Smooth muscle cell (in vitro differentiated cells): ENCODE measurements at regions not wholly inside any gene's neighbourhood (a gene's known extent, or its start where the extent isn't known, plus 50 kb on each side); places are given as distances from the start of the nearest gene placed in this dataset.

Source experiments
- DNase-seq: peaks from one replicate; lab custom pipeline; 2025; ENCODE audit not compliant: unreplicated experiment; lab: John Stamatoyannopoulos, UW
- H2AFZ ChIP-seq: fragments of 200-600 bp; sonication (generic); 2 replicates; pipeline ENCODE4 v1.6.0; 2016; ENCODE audit warnings: antibody characterized with exemption, low read depth, mild to moderate bottlenecking
- H3F3A ChIP-seq: fragments of 200-600 bp; sonication (generic); 2 replicates; pipeline ENCODE4 v1.6.0; 2017; ENCODE audit warnings: antibody characterized with exemption, low read depth
- H3K27ac ChIP-seq: fragments of 200-600 bp; sonication (generic); 2 replicates; pipeline ENCODE4 v1.5.1; 2016; ENCODE audit warnings: low read depth, mild to moderate bottlenecking
- H3K27me3 ChIP-seq: fragments of 200-600 bp; sonication (generic); 2 replicates; pipeline ENCODE4 v1.6.1; 2016; ENCODE audit warnings: low read depth, mild to moderate bottlenecking
- H3K36me3 ChIP-seq: fragments of 200-600 bp; sonication (generic); 2 replicates; pipeline ENCODE4 v1.5.1; 2016; ENCODE audit warnings: low read depth
- H3K4me1 ChIP-seq: fragments of 200-600 bp; sonication (generic); 2 replicates; pipeline ENCODE4 v1.5.1; 2016; ENCODE audit warnings: low read depth
- H3K4me2 ChIP-seq: fragments of 200-600 bp; sonication (generic); 2 replicates; pipeline ENCODE4 v1.6.0; 2016; ENCODE audit warnings: mild to moderate bottlenecking
- H3K4me3 ChIP-seq: fragments of 200-600 bp; sonication (generic); 2 replicates; pipeline ENCODE4 v1.5.1; 2016; ENCODE audit warnings: mild to moderate bottlenecking
- H3K79me2 ChIP-seq: fragments of 200-600 bp; sonication (generic); 2 replicates; pipeline ENCODE4 v1.6.0; 2016; ENCODE audit warnings: low read depth, mild to moderate bottlenecking
- H3K9ac ChIP-seq: fragments of 200-600 bp; sonication (generic); 2 replicates; pipeline ENCODE4 v1.6.0; 2016; ENCODE audit warnings: low read depth
- H3K9me3 ChIP-seq: fragments of 200-600 bp; sonication (generic); replicated peaks from 2 replicates; pipeline ENCODE4 v1.5.1; 2016; ENCODE audit warnings: low read depth
- H4K20me1 ChIP-seq: fragments of 200-600 bp; sonication (generic); 2 replicates; pipeline ENCODE4 v1.6.0; 2016; ENCODE audit warnings: low read depth
- CTCF ChIP-seq: fragments of 200-600 bp; sonication (generic); IDR thresholded peaks from 2 replicates; pipeline ENCODE4 v1.5.1; 2017; ENCODE audit warnings: borderline replicate concordance, mild to moderate bottlenecking, antibody characterized with exemption; ENCODE audit not compliant: insufficient read depth, poor library complexity, severe bottlenecking
- WGBS: methylation state at CpG from one replicate; pipeline ENCODE4 v1.1.7; 2016; ENCODE audit warnings: low lambda C conversion rate; 5-methylcytosine and 5-hydroxymethylcytosine counted together

GRCh38 chr5:175207321-175208040 lies 236.5 kb downstream of the DRD1 start:
- H3K4me3 ChIP-seq: no peak overlapping the region
- H3K79me2 ChIP-seq: no peaks in the 10 kb centered on the region
- DNase-seq: no peak
- H3K27ac ChIP-seq: no peak overlapping the region
- no peak overlapping the region for H3K9ac ChIP-seq
- H3K36me3 ChIP-seq: no peaks in the 10 kb centered on the region
- no peaks in the 10 kb centered on the region for H3F3A ChIP-seq
- no peaks in the 10 kb centered on the region for H4K20me1 ChIP-seq
- no peak overlapping the region for H2AFZ ChIP-seq
- H3K27me3 ChIP-seq: no peaks in the 10 kb centered on the region
- WGBS: 78% methylated on average over 18 of the region's 18 CpGs
- no peaks in the 10 kb centered on the region for H3K9me3 ChIP-seq
- no peak for TF ChIP-seq CTCF
- H3K4me1 ChIP-seq: no peaks in the 10 kb centered on the region
- no peak overlapping the region for H3K4me2 ChIP-seq

GRCh38 chr5:175206669-175207068 lies 237.3 kb downstream of the DRD1 start:
- TF ChIP-seq CTCF: peak; percentile 7
- Histone ChIP-seq H3K4me2 (no peak overlapping the region), H3K9ac (no peak overlapping the region), H3K4me3 (no peak overlapping the region), H4K20me1 (no peaks in the 10 kb centered on the region), H3K9me3 (no peaks in the 10 kb centered on the region), H3K27ac (no peak overlapping the region), H2AFZ (no peak overlapping the region), H3K4me1 (no peaks in the 10 kb centered on the region), H3F3A (no peaks in the 10 kb centered on the region), H3K36me3 (no peaks in the 10 kb centered on the region), H3K79me2 (no peaks in the 10 kb centered on the region), H3K27me3 (no peaks in the 10 kb centered on the region)
- 85% methylated on average over 4 of the region's 4 CpGs for WGBS
- no peak for DNase-seq

- Histone ChIP-seq H3K79me2 (no peaks in the 10 kb centered on the region), H3K9ac (no peak overlapping the region), H3K4me2 (no peak overlapping the region), H3K4me1 (no peaks in the 10 kb centered on the region), H2AFZ (no peak overlapping the region), H3K9me3 (no peaks in the 10 kb centered on the region), H4K20me1 (no peaks in the 10 kb centered on the region), H3K27me3 (no peaks in the 10 kb centered on the region), H3K27ac (no peak overlapping the region), H3K36me3 (no peaks in the 10 kb centered on the region), H3K4me3 (no peak overlapping the region), H3F3A (no peaks in the 10 kb centered on the region)
- TF ChIP-seq CTCF: no peak
- WGBS: 42% methylated on average over 4 of the region's 4 CpGs
- no peak for DNase-seq
These were observed 241.4 kb downstream of the DRD1 start for GRCh38 chr5:175202463-175203068.

- Histone ChIP-seq H3K79me2 (no peaks in the 10 kb centered on the region), H3K27ac (no peak overlapping the region), H4K20me1 (no peaks in the 10 kb centered on the region), H3K9ac (no peak overlapping the region), H3F3A (no peaks in the 10 kb centered on the region), H3K27me3 (no peaks in the 10 kb centered on the region), H3K4me1 (no peaks in the 10 kb centered on the region), H3K4me2 (no peak overlapping the region), H3K36me3 (no peaks in the 10 kb centered on the region), H3K4me3 (no peak overlapping the region), H3K9me3 (no peaks in the 10 kb centered on the region), H2AFZ (no peak overlapping the region)
- no peak for DNase-seq
- WGBS: 35% methylated on average over 5 of the region's 5 CpGs
- no peak for TF ChIP-seq CTCF
These were observed 242.6 kb downstream of the DRD1 start for GRCh38 chr5:175201393-175201792.
